ENCODE measurements at regions not wholly inside any gene's neighbourhood (a gene's known extent, or its start where the extent isn't known, plus 50 kb on each side); places are given as distances from the start of the nearest gene placed in this dataset. TPM values are rescaled to one million over a fixed set of nuclear protein-coding genes. Genes with fewer than 3 reads are reported as not detected.

Small RNA genes lying in the stretch of these regions (microRNA-seq; reads per million reads assigned to microRNA genes)
- gene AC233266.1 (ENCODE audit: insufficient read depth, insufficient read length) (not detected), gene RNA5SP100 (ENCODE audit: insufficient read depth, insufficient read length) (not detected)

Small RNA genes lying in the stretch of these regions (small RNA-seq; reads per million reads assigned to genes)
- gene AC233266.1 (0 reads per million in 5 experiments), gene RNA5SP100 (0 reads per million in 5 experiments)

Measured in IMR-90 (cell line).